ENCODE measurements at regions not wholly inside any gene's neighbourhood (a gene's known extent, or its start where the extent isn't known, plus 50 kb on each side); places are given as distances from the start of the nearest gene placed in this dataset.
"Not testable (repeated sequence)": the region's sequence is repeated elsewhere in the genome, so short reads cannot be mapped to it uniquely, and the experiment has no call there.

DNA sequence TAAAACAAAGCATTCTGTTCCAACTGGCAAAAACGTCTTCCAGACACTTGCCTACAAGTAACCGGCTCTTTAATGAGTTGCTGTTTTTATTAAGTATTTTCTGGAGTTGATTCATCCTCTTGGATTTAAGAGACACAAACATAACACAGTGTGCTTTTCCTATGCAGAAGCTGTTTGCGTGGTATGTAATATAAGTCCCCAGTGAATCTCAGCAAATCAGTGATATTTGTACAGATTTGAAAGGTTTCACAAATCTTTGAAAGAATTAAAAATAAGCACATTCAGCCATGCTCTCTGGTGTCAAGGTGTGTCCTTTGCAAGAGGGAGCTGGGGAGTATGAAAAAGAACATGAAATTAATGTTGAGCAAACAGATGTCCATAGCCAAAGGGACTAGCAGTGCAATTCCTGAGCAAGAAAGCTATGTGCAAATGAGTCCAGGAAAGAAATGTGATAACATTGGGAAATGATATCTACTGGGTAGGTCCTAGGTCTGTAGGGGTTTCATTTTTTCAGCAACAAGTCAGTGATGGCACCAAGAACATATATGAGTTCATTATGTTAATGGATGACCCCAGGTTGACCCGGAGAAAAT lies 170.1 kb upstream of the PHACTR1 start:
- no peaks in the 10 kb centered on the region for H3K9me3 ChIP-seq (ENCODE audit: severe bottlenecking)
- H3K27ac ChIP-seq (ENCODE audit: poor library complexity, severe bottlenecking), result no peak overlapping the region
- TF ChIP-seq, protein P1, sequence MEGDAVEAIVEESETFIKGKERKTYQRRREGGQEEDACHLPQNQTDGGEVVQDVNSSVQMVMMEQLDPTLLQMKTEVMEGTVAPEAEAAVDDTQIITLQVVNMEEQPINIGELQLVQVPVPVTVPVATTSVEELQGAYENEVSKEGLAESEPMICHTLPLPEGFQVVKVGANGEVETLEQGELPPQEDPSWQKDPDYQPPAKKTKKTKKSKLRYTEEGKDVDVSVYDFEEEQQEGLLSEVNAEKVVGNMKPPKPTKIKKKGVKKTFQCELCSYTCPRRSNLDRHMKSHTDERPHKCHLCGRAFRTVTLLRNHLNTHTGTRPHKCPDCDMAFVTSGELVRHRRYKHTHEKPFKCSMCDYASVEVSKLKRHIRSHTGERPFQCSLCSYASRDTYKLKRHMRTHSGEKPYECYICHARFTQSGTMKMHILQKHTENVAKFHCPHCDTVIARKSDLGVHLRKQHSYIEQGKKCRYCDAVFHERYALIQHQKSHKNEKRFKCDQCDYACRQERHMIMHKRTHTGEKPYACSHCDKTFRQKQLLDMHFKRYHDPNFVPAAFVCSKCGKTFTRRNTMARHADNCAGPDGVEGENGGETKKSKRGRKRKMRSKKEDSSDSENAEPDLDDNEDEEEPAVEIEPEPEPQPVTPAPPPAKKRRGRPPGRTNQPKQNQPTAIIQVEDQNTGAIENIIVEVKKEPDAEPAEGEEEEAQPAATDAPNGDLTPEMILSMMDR (IDR thresholded peaks at IDR 0.05; ENCODE audit: poor library complexity, severe bottlenecking), result no peak
- H3K4me1 ChIP-seq (ENCODE audit: insufficient read depth, poor library complexity, severe bottlenecking), result peaks cover 12% of the 10 kb centered on the region
- DNase-seq (ENCODE audit: low spot score), result no peak
- ATAC-seq (ENCODE audit: low read depth), result no peak
- H3K4me3 ChIP-seq (ENCODE audit: severe bottlenecking), result no peak overlapping the region
- no peaks in the 10 kb centered on the region for H3K27me3 ChIP-seq (ENCODE audit: insufficient read depth, poor library complexity, severe bottlenecking)
- no peaks in the 10 kb centered on the region for H3K36me3 ChIP-seq (ENCODE audit: low read depth)

DNA sequence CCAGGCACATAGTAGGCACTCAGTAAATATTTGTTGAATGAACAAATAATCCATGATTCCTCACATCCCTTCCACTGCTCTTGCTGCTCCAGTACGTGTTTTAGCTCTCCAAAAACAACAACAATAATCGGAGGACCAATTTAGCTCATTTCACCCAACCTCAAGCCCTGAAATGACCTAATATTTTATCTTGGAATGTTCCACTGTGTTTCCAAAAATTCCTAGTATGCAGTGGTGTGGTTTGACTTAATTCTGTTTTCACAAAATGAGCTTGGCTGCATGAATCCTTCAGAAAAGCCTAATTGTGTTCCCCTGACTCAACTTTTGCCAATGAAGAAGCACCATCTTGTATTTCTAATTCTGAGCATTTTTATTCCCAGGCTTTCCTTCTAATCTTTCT lies 168.0 kb upstream of the PHACTR1 start:
- no peak overlapping the region for H3K27ac ChIP-seq (ENCODE audit: poor library complexity, severe bottlenecking)
- H3K9me3 ChIP-seq (ENCODE audit: severe bottlenecking), result no peaks in the 10 kb centered on the region
- ATAC-seq (ENCODE audit: low read depth), result no peak
- TF ChIP-seq, protein P1 (IDR thresholded peaks at IDR 0.05; ENCODE audit: poor library complexity, severe bottlenecking), result no peak
- no peak for DNase-seq (ENCODE audit: low spot score)
- no peaks in the 10 kb centered on the region for H3K27me3 ChIP-seq (ENCODE audit: insufficient read depth, poor library complexity, severe bottlenecking)
- no peaks in the 10 kb centered on the region for H3K36me3 ChIP-seq (ENCODE audit: low read depth)
- no peak overlapping the region for H3K4me3 ChIP-seq (ENCODE audit: severe bottlenecking)
- peaks cover 12% of the 10 kb centered on the region for H3K4me1 ChIP-seq (ENCODE audit: insufficient read depth, poor library complexity, severe bottlenecking)

DNA sequence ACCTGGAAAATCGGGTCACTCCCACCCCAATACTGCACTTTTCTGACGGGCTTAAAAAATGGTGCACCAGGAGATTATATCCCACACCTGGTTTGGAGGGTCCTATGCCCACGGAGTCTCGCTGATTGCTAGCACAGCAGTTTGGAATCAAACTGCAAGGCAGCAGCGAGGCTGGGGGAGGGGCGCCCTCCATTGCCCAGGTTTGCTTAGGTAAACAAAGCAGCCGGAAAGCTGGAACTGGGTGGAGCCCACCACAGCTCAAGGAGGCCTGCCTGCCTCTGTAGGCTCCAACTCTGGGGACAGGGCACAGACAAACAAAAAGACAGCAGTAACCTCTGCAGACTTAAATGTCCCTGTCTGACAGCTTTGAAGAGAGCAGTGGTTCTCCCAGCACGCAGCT lies 167.1 kb upstream of the PHACTR1 start:
- DNase-seq (ENCODE audit: low spot score); H3K9me3 ChIP-seq (ENCODE audit: severe bottlenecking); ATAC-seq (ENCODE audit: low read depth); H3K4me3 ChIP-seq (ENCODE audit: severe bottlenecking); H3K36me3 ChIP-seq (ENCODE audit: low read depth); H3K27me3 ChIP-seq (ENCODE audit: insufficient read depth, poor library complexity, severe bottlenecking); H3K27ac ChIP-seq (ENCODE audit: poor library complexity, severe bottlenecking): not testable (repeated sequence)
- peaks cover 12% of the 10 kb centered on the region for H3K4me1 ChIP-seq (ENCODE audit: insufficient read depth, poor library complexity, severe bottlenecking)

DNA sequence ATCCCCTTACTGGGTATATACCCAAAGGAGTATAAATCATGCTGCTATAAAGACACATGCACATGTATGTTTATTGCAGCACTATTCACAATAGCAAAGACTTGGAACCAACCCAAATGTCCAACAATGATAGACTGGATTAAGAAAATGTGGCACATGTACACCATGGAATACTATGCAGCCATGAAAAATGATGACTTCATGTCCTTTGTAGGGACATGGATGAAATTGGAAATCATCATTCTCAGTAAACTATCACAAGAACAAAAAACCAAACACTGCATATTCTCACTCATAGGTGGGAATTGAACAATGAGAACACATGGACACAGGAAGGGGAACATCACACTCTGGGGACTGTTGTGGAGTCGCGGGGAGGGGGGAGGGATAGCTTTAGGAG lies 161.7 kb upstream of the PHACTR1 start:
- not testable (repeated sequence) for H3K36me3 ChIP-seq (ENCODE audit: low read depth); ATAC-seq (ENCODE audit: low read depth); H3K4me3 ChIP-seq (ENCODE audit: severe bottlenecking); H3K27me3 ChIP-seq (ENCODE audit: insufficient read depth, poor library complexity, severe bottlenecking); H3K27ac ChIP-seq (ENCODE audit: poor library complexity, severe bottlenecking); H3K9me3 ChIP-seq (ENCODE audit: severe bottlenecking); H3K4me1 ChIP-seq (ENCODE audit: insufficient read depth, poor library complexity, severe bottlenecking); DNase-seq (ENCODE audit: low spot score)

DNA sequence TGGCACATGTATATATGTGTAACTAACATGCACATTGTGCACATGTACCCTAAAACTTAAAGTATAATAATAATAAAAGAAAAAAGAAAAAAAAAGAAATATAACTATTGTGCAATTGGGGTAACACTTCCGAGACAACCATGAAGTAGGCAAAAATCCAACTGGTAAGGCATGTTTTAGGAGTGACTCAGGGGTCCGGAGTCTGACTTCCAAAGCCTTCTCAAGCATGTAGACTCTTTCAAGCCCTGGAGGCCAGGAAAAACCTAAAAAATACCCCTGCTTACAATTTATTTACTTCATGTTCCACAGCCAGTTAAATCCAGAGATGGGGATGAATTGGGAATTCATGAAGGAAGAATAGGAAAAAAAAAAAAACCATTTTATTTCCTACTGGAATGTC lies 161.3 kb upstream of the PHACTR1 start:
- Histone ChIP-seq H3K4me3 (ENCODE audit: severe bottlenecking) (no peak overlapping the region), H3K36me3 (ENCODE audit: low read depth) (no peaks in the 10 kb centered on the region), H3K4me1 (ENCODE audit: insufficient read depth, poor library complexity, severe bottlenecking) (no peaks in the 10 kb centered on the region), H3K27me3 (ENCODE audit: insufficient read depth, poor library complexity, severe bottlenecking) (no peaks in the 10 kb centered on the region), H3K27ac (ENCODE audit: poor library complexity, severe bottlenecking) (no peak overlapping the region), H3K9me3 (ENCODE audit: severe bottlenecking) (no peaks in the 10 kb centered on the region)
- no peak for DNase-seq (ENCODE audit: low spot score)
- no peak for ATAC-seq (ENCODE audit: low read depth)
- TF ChIP-seq, protein P1 (IDR thresholded peaks at IDR 0.05; ENCODE audit: poor library complexity, severe bottlenecking), result no peak

DNA sequence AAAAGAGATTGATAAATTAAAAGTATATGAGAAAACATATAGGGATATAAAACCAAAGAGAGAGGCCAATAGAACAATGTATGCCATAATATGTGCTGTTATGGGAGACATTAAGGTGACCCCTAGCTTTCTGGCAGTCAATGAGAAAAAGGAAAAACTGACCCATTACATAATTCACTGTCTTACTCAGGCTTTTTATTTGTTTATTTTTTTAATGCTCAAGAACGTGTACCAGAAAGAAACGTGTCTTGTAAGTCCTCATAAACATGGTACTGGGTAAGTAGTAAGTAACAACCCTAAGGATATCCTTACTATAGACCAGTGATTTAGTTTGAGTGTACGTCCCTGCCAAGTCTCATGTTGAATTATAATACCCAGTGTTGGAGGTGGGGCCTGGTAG lies 160.8 kb upstream of the PHACTR1 start:
- ATAC-seq (ENCODE audit: low read depth) (no peak), DNase-seq (ENCODE audit: low spot score) (no peak)
- Histone ChIP-seq H3K9me3 (ENCODE audit: severe bottlenecking) (no peaks in the 10 kb centered on the region), H3K4me1 (ENCODE audit: insufficient read depth, poor library complexity, severe bottlenecking) (no peaks in the 10 kb centered on the region), H3K36me3 (ENCODE audit: low read depth) (no peaks in the 10 kb centered on the region), H3K27ac (ENCODE audit: poor library complexity, severe bottlenecking) (no peak overlapping the region), H3K4me3 (ENCODE audit: severe bottlenecking) (no peak overlapping the region), H3K27me3 (ENCODE audit: insufficient read depth, poor library complexity, severe bottlenecking) (no peaks in the 10 kb centered on the region)
- TF ChIP-seq, protein P1 (IDR thresholded peaks at IDR 0.05; ENCODE audit: poor library complexity, severe bottlenecking), result no peak
